HepG2 (cell line): ENCODE measurements at regions not wholly inside any gene's neighbourhood (a gene's known extent, or its start where the extent isn't known, plus 50 kb on each side); places are given as distances from the start of the nearest gene placed in this dataset.

Experiments
- ATAC-seq: fragments of 200-7000 bp; cut with Tn5 transposase; 3 replicates; pipeline ENCODE4 v1.9.1; 2020; ENCODE audit warnings: mild to moderate bottlenecking, moderate library complexity
- BruUV-seq: library from RNA; stranded (reverse); fragments of 400-500 nt; replicated peaks from 2 replicates; lab custom pipeline; 2021; lab: Mats Ljungman, UMichigan
- CTCF ChIA-PET: fragments of 300-600 bp; formaldehyde crosslinking; extraction: SDS; loops from one replicate; lab custom pipeline; 2021; ENCODE audit warnings: low total read pairs, inconsistent platforms, low intra/inter-chr PET ratio; lab: Yijun Ruan, JAX
- POLR2A ChIA-PET: fragments of 350-600 bp; sonication (Branson Sonifier 250); formaldehyde crosslinking; loops from one replicate; lab custom pipeline; 2020; ENCODE audit warnings: antibody characterized with exemption, inconsistent platforms; lab: Yijun Ruan, JAX
- DNase-seq: peaks from one replicate; pipeline ENCODE4 v3.0.0-alpha.2; 2015; ENCODE audit warnings: low spot score
- FAIRE-seq: peaks from 3 replicates; lab custom pipeline; 2011; peaks lifted over from hg19 to GRCh38; lab: Jason Lieb, UNC
- H2AFZ ChIP-seq: one replicate; pipeline ENCODE4 v1.6.1; 2011; ENCODE audit warnings: low read length, inconsistent platforms
- H3K27ac ChIP-seq: fragments of 300-600 bp; 3 replicates; pipeline ENCODE4 v1.8.0; 2011; ENCODE audit warnings: mixed run types, mild to moderate bottlenecking, mixed read lengths, low read length, inconsistent platforms; ENCODE audit not compliant: insufficient read depth; ENCODE audit errors: extremely low read length
- H3K27me3 ChIP-seq, 2 experiments: fragments of 200-600 bp in 1 of 2; 2 replicates in 1 of 2; 3 replicates in 1 of 2; pipeline versions ENCODE4 v1.6.0 to v1.8.0; 2011; ENCODE audit warnings: low read length in 2 of 2, mild to moderate bottlenecking in 2 of 2, moderate library complexity in 2 of 2, inconsistent platforms in 1 of 2; ENCODE audit not compliant: insufficient read depth in 2 of 2, control insufficient read depth in 1 of 2
- H3K36me3 ChIP-seq, 2 experiments: fragments of 200-600 bp in 1 of 2; replicated peaks in 1 of 2; 2 replicates in 1 of 2; 3 replicates in 1 of 2; pipeline versions ENCODE4 v1.5.1 to v1.8.0; 2011; ENCODE audit warnings: low read length in 2 of 2, inconsistent platforms in 1 of 2; ENCODE audit not compliant: insufficient read depth in 2 of 2, control insufficient read depth in 1 of 2
- H3K4me1 ChIP-seq: 2 replicates; pipeline ENCODE4 v1.5.1; 2012; ENCODE audit warnings: low read length, inconsistent platforms; ENCODE audit not compliant: insufficient read depth
- H3K4me2 ChIP-seq: 2 replicates; pipeline ENCODE4 v1.6.0; 2011; ENCODE audit warnings: low read depth, low read length, inconsistent platforms
- H3K4me3 ChIP-seq, 3 experiments: fragments of 200-600 bp in 1 of 3; sonication (generic), shearing (Covaris generic) in 1 of 3; replicated peaks in 1 of 3; 2 replicates each; pipeline ENCODE4 v1.5.1; 2011 to 2016; ENCODE audit warnings: low read length in 3 of 3, inconsistent platforms in 2 of 3, low read depth in 2 of 3, mild to moderate bottlenecking in 2 of 3, control low read depth in 1 of 3, mixed read lengths in 1 of 3; ENCODE audit not compliant: insufficient read depth in 1 of 3
- H3K79me2 ChIP-seq: one replicate; pipeline ENCODE4 v1.6.1; 2011; ENCODE audit warnings: low read length, inconsistent platforms; ENCODE audit not compliant: insufficient read depth
- H3K9ac ChIP-seq: 2 replicates; pipeline ENCODE4 v1.6.0; 2011; ENCODE audit warnings: mild to moderate bottlenecking, low read depth, low read length, inconsistent platforms; ENCODE audit not compliant: insufficient read depth
- H3K9me3 ChIP-seq: 2 replicates; pipeline ENCODE4 v1.5.1; 2012; ENCODE audit warnings: mild to moderate bottlenecking, low read length
- H4K20me1 ChIP-seq: 2 replicates; pipeline ENCODE4 v1.6.0; 2011; ENCODE audit warnings: inconsistent platforms, mild to moderate bottlenecking, low read length, moderate library complexity; ENCODE audit not compliant: insufficient read depth
- BRCA1 ChIP-seq: sonication (generic); formaldehyde crosslinking; IDR thresholded peaks from 2 replicates; pipeline ENCODE4 v1.4.0; 2020; ENCODE audit warnings: missing genetic modification reagents
- MAFF ChIP-seq: IDR thresholded peaks from 2 replicates; pipeline ENCODE4 v1.6.1; 2011; ENCODE audit warnings: low read depth, low read length, improper control_type of control experiment
- RFX5 ChIP-seq: IDR thresholded peaks from 2 replicates; pipeline ENCODE4 v1.6.1; 2011; ENCODE audit warnings: low read depth, low read length, improper control_type of control experiment
- TBP ChIP-seq: sonication (generic); formaldehyde crosslinking; IDR thresholded peaks from 2 replicates; pipeline ENCODE4 v1.5.0; 2020; ENCODE audit warnings: missing genetic modification reagents
- TBX3 ChIP-seq: fragments of 450-650 bp; IDR thresholded peaks from 2 replicates; pipeline ENCODE4 v1.6.1; 2017; ENCODE audit warnings: antibody characterized with exemption, mild to moderate bottlenecking, inconsistent platforms, borderline replicate concordance
- ZNF124 ChIP-seq: sonication (generic); formaldehyde crosslinking; IDR thresholded peaks from 2 replicates; pipeline ENCODE4 v1.4.0; 2020; ENCODE audit warnings: missing genetic modification reagents
- WGBS: methylation state at CpG from one replicate; pipeline ENCODE4 v1.1.6; 2017; ENCODE audit warnings: low lambda C conversion rate; 5-methylcytosine and 5-hydroxymethylcytosine counted together
- in situ Hi-C: cut with HindIII; loops from 2 replicates; pipeline ENCODE4 v1.10.0; 2017; ENCODE audit warnings: low pct_unique_long_range_greater_than_20kb; ENCODE audit not compliant: extremely low pct_ligation_motif_present
- intact Hi-C: fragments of 100-400 bp; cut with micrococcal nuclease; formaldehyde crosslinking; loops from one replicate; pipeline ENCODE4 v1.10.0; 2022; ENCODE audit not compliant: unreplicated experiment
- TF ChIP-seq, protein P1 (sequence below): sonication (generic); formaldehyde crosslinking; IDR thresholded peaks from 2 replicates; pipeline ENCODE4 v1.8.1; 2023; ENCODE audit warnings: missing genetic modification reagents, inconsistent platforms, borderline replicate concordance
- TF ChIP-seq, protein P2 (sequence below): sonication (generic); formaldehyde crosslinking; IDR thresholded peaks from one replicate; pipeline ENCODE4 v1.5.1; 2020; ENCODE audit warnings: mild to moderate bottlenecking, missing genetic modification reagents; ENCODE audit errors: not compliant biosample characterization

DNA sequence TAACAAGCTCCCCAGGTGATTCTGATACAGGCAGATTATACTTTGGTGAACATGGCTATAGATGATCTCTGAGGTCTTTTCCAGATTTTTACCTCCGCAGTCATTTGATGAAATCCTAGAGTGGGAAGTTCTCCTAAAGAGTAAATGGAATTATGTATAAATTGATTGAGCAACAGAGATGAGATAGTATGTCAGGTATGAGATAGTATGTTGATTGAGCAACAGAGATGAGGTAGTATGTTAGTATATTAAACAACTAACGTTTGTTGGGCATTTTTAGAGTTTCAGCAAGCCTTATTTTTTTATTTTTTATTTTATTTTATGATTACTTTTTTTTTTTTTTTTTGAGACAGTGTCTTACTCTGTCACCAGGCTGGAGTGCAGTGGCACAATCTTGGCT, 265.0 kb upstream of the SOX2 start:
- no TSS peak for BruUV-seq
- TF ChIP-seq BRCA1 (CRISPR knock-in tag) (no peak), RFX5 (no peak)
- TF ChIP-seq, protein P1, sequence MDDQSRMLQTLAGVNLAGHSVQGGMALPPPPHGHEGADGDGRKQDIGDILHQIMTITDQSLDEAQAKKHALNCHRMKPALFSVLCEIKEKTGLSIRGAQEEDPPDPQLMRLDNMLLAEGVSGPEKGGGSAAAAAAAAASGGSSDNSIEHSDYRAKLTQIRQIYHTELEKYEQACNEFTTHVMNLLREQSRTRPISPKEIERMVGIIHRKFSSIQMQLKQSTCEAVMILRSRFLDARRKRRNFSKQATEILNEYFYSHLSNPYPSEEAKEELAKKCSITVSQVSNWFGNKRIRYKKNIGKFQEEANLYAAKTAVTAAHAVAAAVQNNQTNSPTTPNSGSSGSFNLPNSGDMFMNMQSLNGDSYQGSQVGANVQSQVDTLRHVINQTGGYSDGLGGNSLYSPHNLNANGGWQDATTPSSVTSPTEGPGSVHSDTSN (CRISPR knock-in tag) = no peak
- Histone ChIP-seq H3K4me3 (no peak overlapping the region), H3K36me3 (no peaks in the 10 kb centered on the region), H3K27ac (no peak overlapping the region), H4K20me1 (no peaks in the 10 kb centered on the region), H3K9me3 (no peaks in the 10 kb centered on the region), H3K4me1 (no peaks in the 10 kb centered on the region), H3K4me2 (no peak overlapping the region), H2AFZ (no peak overlapping the region), H3K27me3 (no peaks in the 10 kb centered on the region), H3K79me2 (no peaks in the 10 kb centered on the region), H3K9ac (no peak overlapping the region)
- ATAC-seq = no peak
- 4% methylated on average over 2 of the region's 2 CpGs for WGBS
- POLR2A ChIA-PET = no interaction called here
- FAIRE-seq = no peak
- intact Hi-C loops = no loop called here
- CTCF ChIA-PET = no interaction called here
- no peak for DNase-seq
- in situ Hi-C loops = no loop called here

DNA sequence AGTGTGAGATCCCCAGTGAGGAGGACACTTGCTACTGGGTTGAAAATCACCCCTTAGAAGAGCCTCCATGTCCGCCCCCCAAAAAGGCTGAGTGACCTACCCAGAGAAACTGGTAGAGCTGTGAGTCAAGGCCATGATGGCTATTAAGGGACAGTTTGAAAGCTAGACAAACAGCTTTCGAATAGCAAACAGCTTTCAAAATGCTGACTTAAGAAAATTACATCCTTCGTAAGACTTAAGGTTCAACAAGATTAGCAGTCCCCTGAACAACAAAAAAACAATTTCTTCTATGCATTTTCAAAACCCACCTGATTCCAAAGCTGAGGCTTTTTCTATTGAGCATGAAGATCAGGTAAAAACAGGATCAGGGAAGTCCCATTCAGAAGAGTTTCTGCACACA, 269.7 kb upstream of the SOX2 start:
- CTCF ChIA-PET = no interaction called here
- DNase-seq = no peak
- ATAC-seq = no peak
- Histone ChIP-seq H4K20me1 (no peaks in the 10 kb centered on the region), H3K27ac (no peak overlapping the region), H3K79me2 (no peaks in the 10 kb centered on the region), H3K9ac (no peak overlapping the region), H3K4me2 (no peak overlapping the region), H3K9me3 (no peaks in the 10 kb centered on the region), H3K4me1 (no peaks in the 10 kb centered on the region), H3K27me3 (no peaks in the 10 kb centered on the region), H3K4me3 (no peak overlapping the region), H2AFZ (no peak overlapping the region), H3K36me3 (no peaks in the 10 kb centered on the region)
- in situ Hi-C loops = no loop called here
- WGBS = 2% methylated on average over 3 of the region's 3 CpGs
- no TSS peak for BruUV-seq
- no peak for FAIRE-seq
- intact Hi-C loops = no loop called here
- POLR2A ChIA-PET = no interaction called here
- TF ChIP-seq MAFF (peak; percentile 51; the same call in 1 of the 2 replicates), TBX3 (no peak), TBP (CRISPR knock-in tag) (no peak), ZNF124 (CRISPR knock-in tag) (no peak)
- TF ChIP-seq, protein P2, sequence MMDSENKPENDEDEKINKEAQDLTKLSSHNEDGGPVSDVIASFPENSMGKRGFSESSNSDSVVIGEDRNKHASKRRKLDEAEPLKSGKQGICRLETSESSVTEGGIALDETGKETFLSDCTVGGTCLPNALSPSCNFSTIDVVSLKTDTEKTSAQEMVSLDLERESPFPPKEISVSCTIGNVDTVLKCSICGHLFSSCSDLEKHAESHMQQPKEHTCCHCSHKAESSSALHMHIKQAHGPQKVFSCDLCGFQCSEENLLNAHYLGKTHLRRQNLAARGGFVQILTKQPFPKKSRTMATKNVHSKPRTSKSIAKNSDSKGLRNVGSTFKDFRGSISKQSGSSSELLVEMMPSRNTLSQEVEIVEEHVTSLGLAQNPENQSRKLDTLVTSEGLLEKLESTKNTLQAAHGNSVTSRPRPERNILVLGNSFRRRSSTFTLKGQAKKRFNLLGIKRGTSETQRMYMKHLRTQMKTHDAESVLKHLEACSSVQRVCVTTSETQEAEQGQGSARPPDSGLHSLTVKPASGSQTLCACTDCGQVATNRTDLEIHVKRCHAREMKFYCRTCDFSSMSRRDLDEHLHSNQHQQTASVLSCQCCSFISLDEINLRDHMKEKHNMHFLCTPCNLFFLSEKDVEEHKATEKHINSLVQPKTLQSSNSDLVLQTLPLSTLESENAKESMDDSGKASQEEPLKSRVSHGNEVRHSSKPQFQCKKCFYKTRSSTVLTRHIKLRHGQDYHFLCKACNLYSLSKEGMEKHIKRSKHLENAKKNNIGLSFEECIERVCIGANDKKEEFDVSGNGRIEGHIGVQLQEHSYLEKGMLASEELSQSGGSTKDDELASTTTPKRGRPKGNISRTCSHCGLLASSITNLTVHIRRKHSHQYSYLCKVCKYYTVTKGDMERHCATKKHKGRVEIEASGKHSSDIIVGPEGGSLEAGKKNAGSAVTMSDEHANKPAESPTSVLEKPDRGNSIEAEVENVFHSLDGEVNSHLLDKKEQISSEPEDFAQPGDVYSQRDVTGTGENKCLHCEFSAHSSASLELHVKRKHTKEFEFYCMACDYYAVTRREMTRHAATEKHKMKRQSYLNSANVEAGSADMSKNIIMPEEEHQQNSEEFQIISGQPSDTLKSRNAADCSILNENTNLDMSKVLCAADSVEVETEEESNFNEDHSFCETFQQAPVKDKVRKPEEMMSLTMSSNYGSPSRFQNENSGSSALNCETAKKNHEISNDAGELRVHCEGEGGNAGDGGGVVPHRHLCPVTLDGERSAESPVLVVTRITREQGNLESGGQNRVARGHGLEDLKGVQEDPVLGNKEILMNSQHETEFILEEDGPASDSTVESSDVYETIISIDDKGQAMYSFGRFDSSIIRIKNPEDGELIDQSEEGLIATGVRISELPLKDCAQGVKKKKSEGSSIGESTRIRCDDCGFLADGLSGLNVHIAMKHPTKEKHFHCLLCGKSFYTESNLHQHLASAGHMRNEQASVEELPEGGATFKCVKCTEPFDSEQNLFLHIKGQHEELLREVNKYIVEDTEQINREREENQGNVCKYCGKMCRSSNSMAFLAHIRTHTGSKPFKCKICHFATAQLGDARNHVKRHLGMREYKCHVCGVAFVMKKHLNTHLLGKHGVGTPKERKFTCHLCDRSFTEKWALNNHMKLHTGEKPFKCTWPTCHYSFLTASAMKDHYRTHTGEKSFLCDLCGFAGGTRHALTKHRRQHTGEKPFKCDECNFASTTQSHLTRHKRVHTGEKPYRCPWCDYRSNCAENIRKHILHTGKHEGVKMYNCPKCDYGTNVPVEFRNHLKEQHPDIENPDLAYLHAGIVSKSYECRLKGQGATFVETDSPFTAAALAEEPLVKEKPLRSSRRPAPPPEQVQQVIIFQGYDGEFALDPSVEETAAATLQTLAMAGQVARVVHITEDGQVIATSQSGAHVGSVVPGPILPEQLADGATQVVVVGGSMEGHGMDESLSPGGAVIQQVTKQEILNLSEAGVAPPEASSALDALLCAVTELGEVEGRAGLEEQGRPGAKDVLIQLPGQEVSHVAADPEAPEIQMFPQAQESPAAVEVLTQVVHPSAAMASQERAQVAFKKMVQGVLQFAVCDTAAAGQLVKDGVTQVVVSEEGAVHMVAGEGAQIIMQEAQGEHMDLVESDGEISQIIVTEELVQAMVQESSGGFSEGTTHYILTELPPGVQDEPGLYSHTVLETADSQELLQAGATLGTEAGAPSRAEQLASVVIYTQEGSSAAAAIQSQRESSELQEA (CRISPR knock-in tag) = no peak
